Middle frontal gyrus (tissue), 1 donor: ENCODE measurements at regions not wholly inside any gene's neighbourhood (a gene's known extent, or its start where the extent isn't known, plus 50 kb on each side); places are given as distances from the start of the nearest gene placed in this dataset.

Experiments
- DNase-seq: peaks from one replicate; pipeline ENCODE4 v3.0.0-alpha.2; 2015; ENCODE audit warnings: low spot score; ENCODE audit errors: extremely low spot score

DNA sequence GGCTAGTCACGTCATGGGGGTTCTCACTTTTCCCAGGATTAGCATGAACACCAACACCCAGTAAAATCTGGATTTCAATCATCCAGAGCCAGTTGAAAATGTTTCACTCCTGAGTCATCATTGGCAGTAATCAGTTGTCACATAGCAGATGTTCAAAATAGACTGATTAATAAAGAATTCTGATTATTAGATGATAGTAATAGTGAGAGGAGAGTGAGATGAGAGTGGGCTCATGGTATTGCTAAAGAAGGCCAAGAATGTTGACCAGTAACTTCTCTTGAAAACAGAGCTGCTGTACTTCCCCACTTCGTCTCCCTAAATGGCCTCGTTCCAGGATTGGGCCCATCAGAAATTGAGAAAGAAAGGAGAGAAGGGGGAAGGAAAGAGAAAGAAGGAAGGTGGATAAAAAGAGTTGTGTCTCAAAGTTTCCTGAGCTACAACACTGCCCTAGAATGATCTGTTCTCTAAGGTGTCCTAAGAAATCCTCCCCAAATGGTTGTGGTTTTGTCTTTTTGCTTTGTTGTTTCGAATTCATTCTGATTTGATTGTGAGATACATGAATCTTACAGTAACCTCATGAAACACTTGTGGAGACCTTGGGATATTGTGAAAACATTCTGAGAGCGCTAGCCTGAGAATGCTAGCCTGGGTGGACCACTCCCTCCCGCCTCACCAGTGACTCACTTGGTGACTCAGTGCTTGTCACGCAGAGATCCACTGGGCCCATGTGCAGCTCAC is 502.2 kb upstream of the JARID2 start:
- no peak for DNase-seq

DNA sequence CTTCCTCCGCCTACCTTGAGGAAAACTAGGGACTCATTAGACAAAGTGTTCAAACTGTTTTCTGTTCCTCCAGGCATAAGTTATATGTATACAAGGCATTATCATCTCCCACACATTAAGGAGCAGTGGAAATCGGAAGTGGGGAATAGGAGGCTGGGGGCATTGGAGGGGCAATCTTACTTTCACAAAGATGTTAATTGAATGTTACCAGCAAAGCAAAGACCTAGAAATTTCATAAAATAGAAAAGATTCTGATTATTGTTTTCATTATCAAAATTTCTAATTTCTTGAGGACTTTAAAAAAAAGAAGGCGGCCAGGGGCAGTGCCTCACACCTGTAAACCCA is 501.7 kb upstream of the JARID2 start:
- DNase-seq = no peak

DNA sequence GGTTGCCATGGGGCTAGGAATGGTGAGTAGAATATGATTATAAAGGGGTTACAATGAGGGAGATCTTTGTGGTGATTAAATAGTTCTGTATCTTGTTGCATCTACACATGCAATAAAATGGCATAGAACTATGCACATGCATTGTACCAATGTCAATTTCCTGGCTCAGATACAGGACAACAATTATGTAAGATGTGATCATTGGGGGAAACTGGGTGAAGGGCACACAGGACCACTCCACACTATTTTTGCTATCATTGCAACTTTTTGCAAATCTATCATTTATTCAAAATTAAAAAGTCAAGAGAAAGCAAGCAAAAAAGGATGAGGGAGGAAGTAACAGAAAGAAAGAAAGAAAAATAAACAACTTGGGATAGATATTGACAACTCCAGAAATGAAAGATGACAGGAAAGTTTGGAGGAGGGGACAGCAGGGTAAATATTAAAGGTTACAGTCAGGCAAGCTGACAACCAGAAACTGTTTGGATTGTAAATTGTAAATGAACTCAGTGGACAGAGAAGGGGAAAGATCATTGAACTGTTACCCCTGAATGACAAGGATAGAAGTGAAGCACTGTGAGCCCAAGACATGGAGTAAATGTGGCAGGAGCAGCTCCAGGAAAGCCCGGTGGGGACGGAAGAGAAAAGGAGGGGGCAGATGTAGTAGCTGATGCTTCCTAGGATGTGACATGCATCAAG is 499.6 kb upstream of the JARID2 start:
- DNase-seq = no peak

DNA sequence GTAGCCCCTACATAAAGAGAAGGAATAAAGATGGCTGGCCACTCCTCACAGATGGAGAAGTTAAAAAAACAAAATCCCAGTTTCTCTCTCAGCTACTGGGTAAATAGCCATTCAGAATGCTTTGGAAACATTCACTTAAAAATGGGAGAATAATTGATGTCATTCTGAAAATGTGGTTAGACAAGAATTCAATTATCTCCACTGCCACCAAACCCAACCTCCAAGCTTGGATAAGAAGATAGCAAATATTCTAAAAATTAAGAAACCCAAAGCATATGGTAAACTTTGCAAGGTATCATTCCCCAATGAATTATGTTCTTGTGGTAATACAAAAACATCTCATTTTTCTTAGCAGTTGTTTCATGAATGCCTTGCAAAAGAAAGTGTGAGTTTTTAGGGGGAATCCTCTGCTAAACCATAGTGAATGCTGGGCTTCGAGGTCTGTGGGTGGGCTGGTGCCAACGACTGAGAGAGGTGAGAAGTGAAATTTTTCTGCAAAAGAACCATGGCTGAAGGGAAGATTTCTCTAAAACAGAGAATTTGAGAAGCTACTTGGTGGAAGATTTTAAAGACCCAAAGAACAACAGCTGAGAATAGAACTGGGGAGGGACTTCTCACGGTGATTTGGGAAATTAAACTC is 497.9 kb upstream of the JARID2 start:
- peak; percentile 21 for DNase-seq

GRCh38 chr6:14748679-14749078 is 497.2 kb upstream of the JARID2 start:
- DNase-seq = no peak

DNA sequence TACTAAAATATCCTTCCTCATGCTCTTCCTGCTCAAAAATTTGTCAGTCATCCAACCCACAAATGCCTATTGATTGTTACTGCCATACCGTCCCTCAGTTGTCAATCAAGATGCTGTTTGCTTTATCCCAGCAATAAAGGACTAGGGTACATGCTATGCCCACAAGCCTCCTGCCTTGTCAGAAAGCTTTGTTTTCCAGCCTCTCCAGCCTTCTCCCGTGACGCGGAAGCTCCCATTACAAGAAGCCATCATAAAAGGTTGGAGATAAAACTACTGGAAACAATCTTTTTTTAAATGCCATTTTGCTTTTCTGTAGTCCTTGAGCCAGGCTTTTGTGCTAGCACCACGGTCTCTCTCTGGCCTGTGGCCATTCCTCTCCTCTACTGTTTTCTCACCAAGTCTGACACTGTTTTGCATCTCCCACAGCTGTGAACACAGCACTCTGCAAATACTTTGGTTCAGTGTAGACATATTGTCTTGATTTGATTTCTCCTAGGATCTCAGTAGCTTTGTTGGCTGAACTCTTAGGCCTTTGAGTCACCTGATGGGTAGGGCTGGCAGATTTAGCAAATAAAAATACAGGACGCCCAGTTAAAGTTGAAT is 495.7 kb upstream of the JARID2 start:
- DNase-seq = no peak

GRCh38 chr6:14751645-14752175 is 494.2 kb upstream of the JARID2 start:
- no peak for DNase-seq

- no peak for DNase-seq
Observed at GRCh38 chr6:14754751-14755513, 490.9 kb upstream of the JARID2 start.

DNA sequence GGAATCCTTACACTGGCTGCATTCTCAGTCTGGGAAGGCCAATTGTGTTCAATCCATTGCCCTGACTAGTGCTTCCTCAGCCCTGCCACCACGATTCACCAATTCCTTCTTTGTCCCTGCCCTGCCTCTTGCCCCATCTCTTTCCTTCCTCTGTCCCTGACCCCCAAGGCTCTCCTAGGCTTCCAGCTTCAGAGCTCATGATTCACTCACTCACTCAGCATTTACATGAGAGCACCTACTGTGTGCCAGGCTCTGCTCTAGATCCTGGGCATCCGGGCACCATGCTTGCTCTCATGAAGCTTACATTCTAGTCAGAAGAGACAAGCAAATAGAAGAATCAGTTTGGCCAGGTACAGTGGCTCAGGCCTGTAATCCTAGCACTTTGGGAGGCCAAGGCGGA is 489.5 kb upstream of the JARID2 start:
- DNase-seq = no peak

DNA sequence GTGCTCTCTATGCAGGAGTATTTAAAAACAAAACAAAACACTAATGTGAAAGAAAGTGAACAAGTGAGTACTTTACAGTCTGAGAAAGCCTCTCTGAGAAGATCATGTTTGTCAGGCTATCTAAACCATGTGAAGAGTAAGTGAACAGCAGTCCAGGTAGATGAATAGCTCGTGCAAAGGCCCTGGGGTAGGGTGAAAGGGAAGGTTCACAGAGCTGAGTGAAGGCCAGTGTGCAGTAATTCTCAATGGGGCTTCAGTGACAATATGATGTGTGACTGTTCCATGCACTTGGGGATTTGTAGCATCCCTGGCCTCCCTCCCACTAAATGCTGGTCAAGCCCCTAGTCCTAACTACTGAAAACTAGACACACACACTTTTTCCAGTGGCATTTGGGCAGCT is 488.9 kb upstream of the JARID2 start:
- no peak for DNase-seq

- no peak for DNase-seq
Observed at GRCh38 chr6:14757418-14757817, 488.5 kb upstream of the JARID2 start.

DNA sequence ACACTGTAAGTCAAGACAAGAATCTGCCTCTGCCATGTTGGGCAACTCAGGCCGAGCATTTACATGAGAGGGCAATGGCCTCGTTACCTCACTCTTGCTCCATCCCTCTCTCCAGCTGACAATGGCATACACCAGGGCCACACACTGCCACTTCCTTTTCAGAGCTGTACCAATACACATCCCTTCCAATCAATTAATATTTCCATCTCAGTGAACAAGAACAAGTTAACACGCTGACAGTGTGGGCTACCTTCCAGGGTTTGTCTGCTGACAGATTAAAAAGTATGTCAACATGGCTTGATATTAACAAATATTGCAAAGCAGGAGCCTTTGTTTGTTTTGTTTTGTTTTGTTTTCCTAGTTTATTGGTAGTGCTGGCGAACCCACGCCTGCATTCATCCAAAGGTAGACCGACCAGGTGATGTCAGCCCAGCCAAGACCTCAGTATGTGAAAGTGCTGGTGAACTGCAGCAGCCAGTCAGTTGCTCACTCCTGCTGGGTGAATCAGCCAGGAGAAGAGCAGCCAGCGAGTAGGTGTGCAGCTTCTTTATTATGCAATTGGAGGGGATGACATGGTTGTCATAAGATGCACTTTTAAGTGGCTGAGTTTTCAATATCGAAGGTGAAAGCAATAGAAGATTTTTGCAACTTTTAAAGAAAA is 487.3 kb upstream of the JARID2 start:
- DNase-seq = no peak

GRCh38 chr6:14759976-14760672 is 485.7 kb upstream of the JARID2 start:
- DNase-seq = no peak

DNA sequence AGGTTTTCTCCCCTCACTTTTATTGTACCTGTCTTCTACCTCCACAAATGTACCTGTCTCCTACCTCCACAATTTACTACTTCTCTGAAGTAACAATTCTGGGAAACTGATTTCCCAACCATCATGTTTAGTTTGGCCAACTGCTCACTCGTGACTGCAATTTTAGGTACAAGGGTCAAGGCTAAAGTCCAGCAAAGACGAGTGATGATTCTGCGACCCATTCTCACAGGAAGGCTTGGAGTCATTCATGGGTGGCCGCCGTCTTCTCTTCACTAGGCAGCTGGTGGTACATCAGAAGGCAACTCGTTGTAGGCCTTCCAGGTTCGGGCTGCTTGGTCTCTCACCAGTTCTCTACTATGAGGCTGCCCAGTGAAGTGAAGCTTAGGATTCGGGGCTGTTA is 483.8 kb upstream of the JARID2 start:
- no peak for DNase-seq

DNA sequence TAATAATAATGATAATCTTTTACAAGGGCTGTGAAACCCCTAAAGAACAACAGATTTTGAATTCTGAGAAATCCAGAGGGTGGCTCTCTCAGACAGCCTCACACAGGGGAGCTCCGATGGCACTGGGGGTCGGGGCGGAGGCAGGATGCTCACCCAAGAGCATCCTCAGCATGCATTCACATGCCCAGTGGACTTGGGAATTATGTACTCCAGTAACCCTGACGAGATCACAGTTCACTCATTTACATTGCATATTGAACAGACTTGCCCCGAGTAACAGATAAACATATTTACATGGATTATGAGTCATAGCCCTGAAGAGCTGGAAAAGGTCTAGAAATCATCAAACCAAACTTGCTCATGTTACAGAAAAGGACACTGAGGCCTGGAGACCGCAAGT is 482.7 kb upstream of the JARID2 start:
- DNase-seq = no peak

DNA sequence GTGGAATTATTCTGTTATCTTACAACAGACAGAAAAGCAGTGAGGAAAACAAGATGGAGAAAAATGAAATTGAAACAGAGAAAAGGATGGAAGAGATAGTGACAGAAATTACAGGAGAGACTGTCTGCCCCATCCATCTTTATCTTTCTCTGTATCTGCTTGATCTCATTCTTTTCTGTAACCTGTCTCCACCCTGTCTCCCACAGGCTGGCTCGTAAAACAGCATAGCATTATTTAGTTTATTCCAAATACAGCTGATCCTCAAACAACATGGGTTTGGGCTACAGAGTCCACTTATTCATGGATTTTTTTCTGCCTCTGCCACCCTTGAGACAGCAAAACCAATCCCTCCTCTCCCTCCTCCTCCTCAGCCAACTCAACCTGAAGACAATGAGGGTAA is 482.3 kb upstream of the JARID2 start:
- DNase-seq = no peak

DNA sequence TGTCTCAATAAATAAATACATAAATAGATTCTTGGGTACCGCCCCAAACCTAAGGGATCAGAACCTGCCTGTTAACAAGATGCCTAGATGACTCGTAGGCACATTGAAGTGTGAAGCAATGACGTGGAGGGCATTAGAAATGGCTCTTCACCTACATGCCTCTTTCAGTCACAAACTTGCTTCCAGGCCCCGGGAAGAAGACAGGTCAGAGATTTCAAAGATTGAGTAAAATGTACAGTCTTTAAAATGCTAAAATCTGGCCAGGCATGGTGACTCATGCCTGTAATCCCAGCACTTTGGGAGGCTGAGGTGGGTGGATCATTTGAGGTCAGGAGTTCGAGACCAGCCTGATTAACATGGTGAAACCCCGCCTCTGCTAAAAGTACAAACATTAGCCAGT is 480.8 kb upstream of the JARID2 start:
- DNase-seq = no peak

DNA sequence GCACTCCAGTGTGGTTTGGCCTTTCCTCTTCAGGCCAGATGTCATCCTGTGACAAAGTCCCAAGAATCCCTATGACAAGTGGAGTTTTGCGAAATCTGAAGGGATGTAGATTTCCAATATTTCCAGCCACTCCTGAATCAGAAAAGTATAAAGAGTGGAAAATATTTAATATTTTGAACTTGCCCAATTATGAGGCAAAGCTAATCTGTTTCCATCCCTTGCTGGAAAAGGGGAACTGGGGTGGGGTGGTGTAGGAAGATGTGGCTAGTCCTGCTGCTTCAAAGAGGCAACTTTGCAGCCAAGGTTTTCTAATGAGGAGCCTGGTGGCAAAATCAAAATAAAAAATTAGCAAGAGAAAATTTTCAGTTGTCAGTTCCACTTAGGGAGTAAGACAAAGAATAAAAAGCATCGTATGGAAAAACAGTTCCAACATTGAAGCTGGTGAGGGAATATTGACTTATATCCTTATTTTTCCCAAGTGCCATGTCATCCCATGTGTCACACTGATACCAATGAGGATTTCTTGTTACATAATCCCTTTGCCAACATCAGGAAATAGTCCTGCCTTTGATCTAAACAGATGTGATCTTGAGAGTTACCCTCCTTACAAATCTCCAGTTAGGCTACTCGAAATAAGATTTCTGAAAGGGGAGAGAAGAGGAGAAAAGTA is 480.0 kb upstream of the JARID2 start:
- no peak for DNase-seq

DNA sequence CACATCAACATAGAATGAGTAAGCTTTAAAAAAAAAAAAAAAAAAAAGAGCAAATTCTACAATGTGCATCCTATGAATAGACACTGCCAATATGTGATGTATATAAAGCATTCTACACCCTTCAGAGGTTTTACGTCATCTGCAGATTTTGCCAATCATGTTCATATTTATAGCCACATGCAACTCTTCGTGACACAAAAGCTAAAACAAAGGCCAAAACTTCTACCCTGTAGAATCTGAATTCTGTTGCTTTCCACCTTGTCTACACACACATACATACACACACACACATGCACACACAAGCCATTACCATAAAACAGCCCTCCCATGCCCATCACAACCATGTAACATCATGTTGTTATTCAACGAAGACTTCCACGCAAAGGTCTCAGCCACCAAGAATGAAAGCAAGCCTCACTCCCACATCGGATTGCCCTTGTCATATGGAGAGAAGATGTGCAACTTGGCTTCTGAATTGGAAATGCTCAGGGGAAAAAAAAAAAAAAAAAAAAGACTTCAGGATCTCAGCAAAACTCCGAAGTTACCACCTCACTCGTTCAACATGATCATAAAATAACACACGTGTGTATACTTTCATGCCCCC is 479.4 kb upstream of the JARID2 start:
- no peak for DNase-seq
